ENCODE measurements at regions not wholly inside any gene's neighbourhood (a gene's known extent, or its start where the extent isn't known, plus 50 kb on each side); places are given as distances from the start of the nearest gene placed in this dataset.
"Not testable (repeated sequence)": the region's sequence is repeated elsewhere in the genome, so short reads cannot be mapped to it uniquely, and the experiment has no call there.

DNA sequence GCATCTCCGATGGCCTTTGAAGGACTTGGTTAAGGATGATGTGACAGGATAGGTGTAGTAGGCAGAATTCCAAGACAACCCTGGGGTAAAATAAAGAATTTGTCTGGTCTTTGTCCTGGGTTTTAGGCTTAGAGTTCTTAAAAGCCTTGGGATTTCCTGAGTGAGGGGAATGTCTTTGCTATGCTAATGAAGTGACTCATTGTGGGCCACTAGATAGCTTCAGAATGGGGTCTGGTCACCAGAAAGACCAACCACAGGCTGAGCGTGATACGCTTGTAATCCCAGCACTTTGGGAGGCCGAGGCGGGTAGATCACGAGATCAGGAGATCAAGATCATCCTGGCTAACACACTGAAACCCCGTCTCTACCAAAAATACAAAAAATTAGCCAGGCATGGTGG lies 182.8 kb upstream of the TOX3 start:
- no peak for DNase-seq

GRCh38 chr16:52727849-52728248 lies 180.9 kb upstream of the TOX3 start:
- DNase-seq, result no peak

GRCh38 chr16:52727441-52727840 lies 180.5 kb upstream of the TOX3 start:
- DNase-seq, result no peak

DNA sequence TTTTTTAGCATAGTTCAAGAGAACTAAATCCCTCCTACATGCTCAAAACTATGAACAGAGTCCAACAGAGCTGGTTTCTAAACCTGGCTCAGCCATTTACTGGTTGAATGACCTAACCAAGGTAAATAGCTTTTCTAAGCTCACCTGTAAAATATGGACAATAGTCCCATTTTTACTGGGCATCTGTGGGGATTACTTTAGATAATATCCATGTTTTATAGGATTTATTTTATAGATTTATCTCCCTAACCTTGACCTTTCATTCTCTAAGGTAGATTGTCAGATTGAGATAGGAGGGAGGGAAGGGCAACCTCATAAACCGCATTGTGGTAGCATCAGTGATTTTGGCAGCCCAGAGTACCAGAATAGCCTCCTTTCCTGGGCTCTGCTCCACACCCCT lies 178.5 kb upstream of the TOX3 start:
- DNase-seq, result no peak

DNA sequence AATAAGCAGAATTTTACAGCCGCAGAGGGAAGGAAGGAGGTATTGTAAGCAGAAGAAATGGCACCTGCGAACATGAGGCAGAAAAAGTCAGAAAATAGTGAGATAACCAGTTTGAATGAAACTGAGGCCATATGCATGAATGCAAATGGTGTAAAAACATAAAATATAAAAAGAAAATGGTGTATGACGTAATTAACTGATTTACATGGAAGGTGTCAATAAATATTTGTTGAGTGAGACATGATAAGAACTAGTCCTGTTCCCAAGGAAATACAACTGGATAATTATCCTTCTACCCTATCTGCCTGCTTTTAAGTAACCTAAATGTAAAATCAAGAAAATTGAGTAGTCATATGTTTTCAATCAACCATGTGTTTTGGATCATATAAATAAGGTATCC lies 178.1 kb upstream of the TOX3 start:
- DNase-seq, result no peak

- no peak for DNase-seq
Measured at GRCh38 chr16:52721331-52721730, 174.4 kb upstream of the TOX3 start.

- no peak for DNase-seq
Measured at GRCh38 chr16:52718046-52718445, 171.1 kb upstream of the TOX3 start.

GRCh38 chr16:52713740-52714139 lies 166.8 kb upstream of the TOX3 start:
- no peak for DNase-seq

DNA sequence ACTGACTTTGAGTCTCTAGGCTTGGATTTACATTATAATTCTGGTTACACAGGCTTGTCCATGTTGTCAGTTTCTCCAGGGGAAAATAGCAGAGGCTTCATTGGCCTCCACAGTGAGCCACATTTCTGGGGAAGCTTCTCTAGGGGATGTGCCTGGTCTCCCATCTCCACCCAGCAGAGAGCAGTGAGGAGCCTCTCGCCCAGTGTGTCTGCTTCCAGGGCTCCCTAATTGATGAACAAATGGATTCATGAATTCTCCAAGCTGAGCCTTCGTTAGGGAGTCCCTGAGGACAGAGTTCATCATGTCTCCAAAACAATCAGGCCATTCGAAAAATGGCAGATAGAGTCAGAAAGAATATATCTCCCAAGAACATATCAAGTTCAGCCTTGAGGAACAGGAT lies 162.4 kb upstream of the TOX3 start:
- DNase-seq, result no peak

- no peak for DNase-seq
Measured at GRCh38 chr16:52708476-52708875, 161.5 kb upstream of the TOX3 start.

DNA sequence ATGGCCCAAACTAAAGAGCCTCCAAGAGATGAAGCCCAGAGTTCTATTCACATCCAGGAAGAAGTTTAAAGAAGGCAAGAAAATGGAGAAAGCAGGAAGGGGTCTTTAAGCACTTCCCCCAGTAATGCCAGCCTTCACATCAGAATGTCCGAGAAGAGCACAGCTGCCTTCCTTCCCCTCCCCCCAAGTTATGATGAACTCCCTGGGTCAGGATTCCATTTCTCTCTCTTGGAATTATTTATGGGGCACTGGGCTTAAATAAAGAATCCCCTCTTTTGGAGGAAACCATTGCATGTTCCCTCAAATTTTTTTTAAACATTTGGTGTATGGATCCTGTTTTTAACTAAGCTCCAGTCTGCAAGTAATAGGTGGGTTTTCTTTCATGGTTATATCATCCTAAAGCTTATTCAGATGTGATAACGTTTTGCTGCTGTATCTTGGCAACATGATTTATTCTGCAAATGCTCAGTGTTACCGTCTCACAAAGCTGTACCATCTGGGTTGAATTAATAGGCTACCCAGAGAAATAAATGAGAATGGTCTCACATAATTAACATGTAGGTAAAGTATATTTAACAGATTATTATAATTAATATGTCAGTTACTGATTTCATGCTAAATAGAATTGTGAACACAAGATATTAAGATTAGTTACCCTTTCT lies 160.9 kb upstream of the TOX3 start:
- DNase-seq, result no peak

DNA sequence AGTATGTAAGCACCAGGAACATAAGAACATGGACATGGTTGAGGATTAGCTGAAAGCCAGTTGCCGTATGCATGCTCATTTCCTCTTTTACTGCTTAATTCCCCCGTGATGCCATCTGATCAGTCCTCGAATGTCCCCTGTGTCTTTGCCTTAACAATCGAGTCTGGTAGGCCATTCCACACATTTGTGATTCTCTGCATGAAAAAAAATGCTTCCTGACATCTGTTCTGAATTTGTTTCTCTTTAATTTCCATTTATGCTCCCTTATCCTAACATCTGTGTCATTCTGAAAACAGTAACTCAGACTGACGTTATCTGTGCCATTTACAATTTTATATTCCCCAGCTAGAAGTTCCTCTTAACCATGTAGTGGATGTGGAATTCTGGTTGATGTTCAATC lies 158.2 kb upstream of the TOX3 start:
- peak; percentile 7 for DNase-seq

DNA sequence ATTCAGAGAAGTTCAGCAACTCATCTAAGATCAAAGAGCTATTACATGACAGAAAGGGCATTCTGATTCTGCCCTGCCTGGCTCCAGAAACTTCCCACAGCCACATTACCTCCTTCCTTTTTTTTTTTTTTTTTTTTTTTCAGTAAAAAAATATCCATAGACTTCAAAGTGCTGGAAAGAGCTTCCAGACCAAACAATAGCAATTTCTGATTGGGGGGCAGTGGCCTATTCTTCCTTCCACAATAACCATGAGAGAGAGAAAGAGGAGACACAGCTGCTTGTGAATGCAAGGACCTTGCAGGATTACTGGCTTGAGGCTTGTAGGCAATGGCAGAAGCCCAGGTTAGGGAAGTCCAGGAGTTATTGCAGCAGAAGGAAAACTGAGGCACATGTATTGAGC lies 151.0 kb upstream of the TOX3 start:
- DNase-seq, result no peak

DNA sequence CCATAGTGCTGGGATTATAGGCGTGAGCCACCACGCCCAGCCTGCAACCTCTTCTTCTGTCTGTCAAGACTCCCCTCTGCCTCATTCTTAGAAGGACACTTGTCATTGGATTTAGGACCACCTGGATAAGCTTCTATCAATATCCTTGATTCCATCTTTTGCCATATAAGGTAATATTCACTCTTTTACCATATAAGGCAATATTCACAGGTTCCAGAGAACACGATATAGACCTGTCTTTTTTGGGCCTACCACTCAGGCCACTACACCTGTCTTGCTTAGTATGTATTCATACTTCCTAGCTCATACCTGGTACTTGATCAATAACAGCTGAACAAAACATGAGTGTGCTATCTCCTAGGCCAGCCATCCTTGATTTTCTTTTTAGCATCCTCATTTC lies 149.2 kb upstream of the TOX3 start:
- no peak for DNase-seq

DNA sequence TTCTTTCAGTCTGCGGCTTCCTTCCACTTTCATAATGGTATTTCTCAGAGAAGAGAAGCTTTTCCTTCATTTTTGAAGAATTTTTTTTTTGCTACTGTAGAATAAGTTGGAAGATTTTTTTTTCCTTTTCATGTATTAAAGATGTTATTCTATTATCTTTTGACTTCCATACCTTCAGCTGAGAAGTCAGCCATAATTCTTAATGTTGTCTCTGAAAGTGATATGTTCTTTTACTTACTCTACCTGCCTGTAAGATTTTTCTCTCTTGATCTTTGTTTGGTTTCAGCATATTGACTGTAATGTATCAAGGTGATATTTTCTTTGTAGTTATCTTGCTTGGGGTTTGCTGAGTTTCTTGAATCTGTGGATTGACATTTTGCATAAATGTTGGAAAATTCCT lies 143.5 kb upstream of the TOX3 start:
- DNase-seq, result no peak

DNA sequence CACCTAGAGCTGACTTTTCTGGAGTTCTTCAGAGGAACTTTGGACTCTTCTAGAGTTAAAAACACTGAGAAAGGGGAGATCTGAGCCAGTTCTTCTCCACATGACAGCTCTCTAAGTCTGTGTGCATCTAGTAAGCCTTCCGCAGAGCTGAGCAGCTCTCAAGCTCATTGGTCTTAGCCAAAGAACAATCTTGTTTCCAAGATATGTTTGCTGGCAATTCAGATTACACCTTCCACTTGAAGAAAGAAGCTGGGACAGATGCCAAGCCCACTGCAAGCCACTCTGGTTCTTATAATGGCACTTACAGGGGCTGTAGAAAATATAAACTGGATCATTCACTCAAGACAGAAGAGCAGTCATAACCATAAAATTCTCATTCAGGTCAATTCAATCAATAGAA lies 134.1 kb upstream of the TOX3 start:
- DNase-seq, result no peak

DNA sequence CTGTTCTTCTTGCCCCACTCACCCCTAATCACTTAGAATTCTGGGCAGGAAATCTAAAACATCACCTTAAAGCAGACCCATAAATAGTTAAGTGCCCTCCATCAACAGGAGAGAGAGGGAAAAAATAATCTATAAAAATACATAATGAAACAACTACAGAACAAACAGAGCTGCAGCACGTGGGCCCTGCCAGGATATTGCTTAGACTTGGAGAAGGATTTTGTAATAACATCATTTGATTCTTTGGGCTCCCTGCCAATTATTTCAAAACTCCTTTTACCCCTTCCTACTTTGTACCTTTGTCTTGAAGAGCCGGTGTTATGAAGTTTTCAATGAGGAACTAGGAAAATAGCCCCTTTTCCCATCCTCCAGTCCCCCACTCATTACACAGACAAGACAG lies 130.6 kb upstream of the TOX3 start:
- DNase-seq, result no peak

DNA sequence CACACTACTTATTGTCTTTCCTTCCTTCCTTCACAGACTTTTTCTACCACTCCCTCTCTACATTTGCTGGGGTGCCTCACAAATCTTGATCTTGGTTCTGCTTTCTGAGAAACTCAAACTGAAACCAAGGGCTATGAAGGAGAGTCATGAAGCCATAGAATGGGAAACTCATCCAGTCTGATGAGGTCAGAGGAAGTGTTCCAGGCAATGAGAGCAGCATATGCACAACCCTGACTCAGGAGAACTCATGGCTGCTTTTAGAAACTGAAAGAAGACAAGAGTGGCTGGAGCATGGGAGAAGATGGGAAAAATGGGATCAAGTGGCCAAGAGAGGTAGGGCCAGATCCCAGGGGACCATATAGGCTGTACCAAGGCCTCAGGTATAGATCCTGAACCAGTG lies 130.0 kb upstream of the TOX3 start:
- no peak for DNase-seq

DNA sequence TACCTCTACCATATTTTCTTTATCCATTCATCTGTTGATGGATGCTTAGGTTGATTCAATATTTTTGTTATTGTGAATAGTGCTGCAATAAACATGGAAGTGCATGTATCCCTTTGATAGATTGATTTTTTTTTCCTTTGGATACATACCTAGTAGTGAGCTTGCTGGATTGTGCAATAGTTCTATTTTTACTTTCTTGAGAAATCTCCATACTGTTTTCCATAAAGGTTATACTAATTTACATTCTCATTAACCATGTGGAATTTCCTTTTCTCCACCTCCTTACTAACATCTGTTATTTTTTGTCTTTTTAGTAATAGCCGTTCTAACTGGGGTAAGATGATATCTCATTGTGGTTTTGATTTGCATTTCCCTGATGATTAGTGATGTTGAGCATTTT lies 124.6 kb upstream of the TOX3 start:
- DNase-seq, result no peak

DNA sequence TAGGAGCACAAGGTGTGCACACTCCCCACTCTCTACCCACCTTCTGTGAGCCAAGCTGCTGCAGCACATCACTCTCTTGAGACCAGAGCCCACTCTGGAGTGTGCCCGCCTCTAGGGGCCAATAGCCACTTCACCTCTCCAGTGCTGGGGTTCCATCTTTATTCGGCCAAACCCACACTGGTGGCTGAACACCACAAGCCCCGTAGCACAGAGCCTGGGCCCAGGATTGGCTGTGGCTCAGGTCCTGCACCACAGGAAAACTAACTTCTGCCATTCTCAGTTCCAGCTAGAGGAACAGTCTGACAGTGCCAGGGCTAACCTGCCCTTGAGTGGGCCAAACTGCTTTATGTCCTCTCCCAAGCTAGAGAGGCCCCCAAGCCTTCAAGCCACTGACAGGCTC lies 111.0 kb upstream of the TOX3 start:
- no peak for DNase-seq

DNA sequence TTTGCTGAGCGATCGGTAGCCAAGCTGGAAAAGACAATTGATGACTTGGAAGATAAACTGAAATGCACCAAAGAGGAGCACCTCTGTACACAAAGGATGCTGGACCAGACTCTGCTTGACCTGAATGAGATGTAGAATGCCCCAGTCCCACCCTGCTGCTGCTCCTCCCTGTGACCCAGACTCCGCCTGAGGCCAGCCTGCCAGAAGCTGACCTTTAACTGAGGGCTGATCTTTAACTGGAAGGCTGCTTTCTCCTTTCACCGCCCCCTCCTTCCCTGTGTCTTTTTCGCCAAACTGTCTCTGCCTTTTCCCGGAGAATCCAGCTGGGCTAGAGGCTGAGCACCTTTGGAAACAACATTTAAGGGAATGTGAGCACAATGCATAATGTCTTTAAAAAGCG lies 109.0 kb upstream of the TOX3 start:
- not testable (repeated sequence) for DNase-seq

DNA sequence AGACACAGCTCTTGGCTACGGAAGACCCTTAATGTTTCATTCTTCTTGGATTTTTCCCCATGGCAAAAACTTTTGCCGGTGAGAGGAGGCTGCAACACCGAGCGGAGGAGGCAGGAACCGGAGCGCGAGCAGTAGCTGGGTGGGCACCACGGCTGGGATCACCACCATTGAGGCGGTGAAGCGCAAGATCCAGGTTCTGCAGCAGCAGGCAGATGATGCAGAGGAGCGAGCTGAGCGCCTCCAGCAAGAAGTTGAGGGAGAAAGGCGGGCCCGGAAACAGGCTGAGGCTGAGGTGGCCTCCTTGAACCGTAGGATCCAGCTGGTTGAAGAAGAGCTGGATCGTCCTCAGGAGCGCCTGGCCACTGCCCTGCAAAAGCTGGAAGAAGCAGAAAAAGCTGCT lies 108.2 kb upstream of the TOX3 start:
- DNase-seq, result not testable (repeated sequence)

DNA sequence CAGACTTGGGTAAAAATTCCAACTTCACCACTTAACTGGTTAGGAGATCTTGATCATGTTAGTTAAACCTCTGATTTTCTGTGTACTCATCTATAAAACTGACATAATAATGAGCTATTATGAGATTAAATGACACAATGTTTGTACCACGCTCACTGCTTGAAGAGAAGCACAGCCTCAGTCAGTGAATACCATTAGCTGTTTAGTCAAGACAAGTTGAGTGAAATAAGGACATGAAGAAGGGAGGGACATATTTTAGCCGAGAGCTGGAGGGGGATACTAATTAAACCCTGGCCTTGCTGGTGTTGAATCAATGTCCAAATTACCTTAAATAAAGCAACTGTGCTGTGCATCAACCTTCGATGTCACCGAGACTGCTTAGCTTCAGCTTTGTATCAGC lies 105.1 kb upstream of the TOX3 start:
- no peak for DNase-seq

DNA sequence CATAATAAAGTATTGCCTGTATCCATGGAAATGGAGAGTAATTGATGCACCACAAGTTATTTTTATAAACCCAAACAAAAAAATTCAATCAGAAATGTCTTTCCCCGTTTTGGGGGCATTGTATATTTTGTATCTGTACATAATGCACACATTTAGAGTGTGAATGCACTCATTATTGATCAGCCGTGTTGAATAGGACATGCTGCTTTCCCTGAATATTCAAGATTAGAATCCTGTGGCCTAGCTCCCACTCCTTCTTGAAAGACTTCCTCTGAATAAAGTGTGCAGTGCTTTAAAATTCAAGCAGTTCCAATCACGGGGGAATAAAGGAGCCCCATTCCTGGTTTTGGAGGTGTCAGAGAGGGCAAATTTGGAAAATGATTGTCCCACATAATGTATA lies 103.8 kb upstream of the TOX3 start:
- no peak for DNase-seq

GRCh38 chr16:52650318-52650717 lies 103.4 kb upstream of the TOX3 start:
- DNase-seq, result no peak

All from muscle of arm (tissue), 1 donor.